Erythroblast (primary cell): ENCODE measurements at regions not wholly inside any gene's neighbourhood (a gene's known extent, or its start where the extent isn't known, plus 50 kb on each side); places are given as distances from the start of the nearest gene placed in this dataset.

ENCODE experiments used
- GATA1 ChIP-seq: IDR thresholded peaks from 2 replicates; pipeline ENCODE4 v1.6.1; 2011; ENCODE audit warnings: low read depth, mild to moderate bottlenecking, control low read depth, low read length, moderate library complexity
- POLR2A ChIP-seq: IDR thresholded peaks from 2 replicates; pipeline ENCODE4 v1.6.1; 2011; ENCODE audit warnings: mild to moderate bottlenecking, low read length

DNA sequence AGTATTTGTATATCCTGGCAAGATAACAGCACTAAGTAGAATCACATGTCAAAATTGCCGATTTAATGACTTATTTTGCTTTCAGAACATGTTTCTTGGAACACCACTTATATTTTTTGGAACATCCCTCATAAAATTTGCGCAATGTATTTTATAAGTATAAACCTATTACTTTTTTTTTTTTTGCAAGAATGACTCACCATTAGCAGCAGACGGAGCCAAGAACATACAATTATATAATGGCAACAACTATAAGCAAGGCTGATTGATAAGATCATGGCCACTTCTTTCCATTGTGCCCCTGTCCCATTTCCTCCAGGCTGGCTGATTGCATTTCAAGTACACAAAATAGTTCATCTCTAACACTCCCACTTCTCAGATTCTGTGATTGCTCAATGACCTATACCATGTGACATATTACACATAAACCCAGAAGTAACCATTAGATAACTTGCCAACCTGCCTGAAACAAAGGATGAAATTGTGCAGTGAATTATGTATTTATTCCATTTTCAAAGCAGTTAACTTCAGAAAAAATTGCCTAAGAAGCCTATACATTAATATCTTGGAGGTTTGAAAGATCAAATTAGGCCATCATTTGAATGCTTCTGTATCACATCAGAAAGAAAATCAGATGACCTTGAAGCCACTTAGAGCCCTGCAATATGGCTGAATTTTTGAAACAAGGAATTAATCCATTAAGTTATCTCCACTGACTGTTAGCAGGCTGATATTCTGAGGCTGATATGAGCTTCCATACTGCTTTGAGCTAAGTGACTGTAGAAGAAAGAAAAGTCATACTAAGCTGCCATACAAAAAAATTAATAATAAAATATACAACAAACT, 77.8 kb upstream of the PRMT6 start:
- no peak for TF ChIP-seq POLR2A
- no peak for TF ChIP-seq GATA1
